Esophagus mucosa (tissue), 1 donor: ENCODE measurements at regions not wholly inside any gene's neighbourhood (a gene's known extent, or its start where the extent isn't known, plus 50 kb on each side); places are given as distances from the start of the nearest gene placed in this dataset.
A peak's percentile ranks its signal among the peaks of the same experiment; 100 is the strongest.
"Not testable (repeated sequence)": the region's sequence is repeated elsewhere in the genome, so short reads cannot be mapped to it uniquely, and the experiment has no call there.

ENCODE experiments used
- ATAC-seq: fragments of 200-7000 bp; cut with Tn5 transposase; one replicate; pipeline ENCODE4 v1.9.1; 2020
- donor health status: DM: yes; HTN: yes; CAD: no.

- ATAC-seq: not testable (repeated sequence)
Observed at GRCh38 chr15:92827991-92828390, 72.1 kb upstream of the CHD2 start.

- ATAC-seq: no peak
Observed at GRCh38 chr15:92829875-92830274, 70.2 kb upstream of the CHD2 start.

GRCh38 chr15:92831336-92831654 lies 68.8 kb upstream of the CHD2 start:
- no peak for ATAC-seq

- ATAC-seq: peak; percentile 99
Observed at GRCh38 chr15:92831655-92832328, 68.3 kb upstream of the CHD2 start.

- no peak for ATAC-seq
Observed at GRCh38 chr15:92833106-92833433, 67.1 kb upstream of the CHD2 start.

GRCh38 chr15:92833493-92834271 lies 66.4 kb upstream of the CHD2 start:
- ATAC-seq: no peak

GRCh38 chr15:92839696-92840095 lies 60.4 kb upstream of the CHD2 start:
- ATAC-seq: peak; percentile 60

- peak; percentile 89 for ATAC-seq
Observed at GRCh38 chr15:92840149-92840548, 60.0 kb upstream of the CHD2 start.

GRCh38 chr15:92843326-92843725 lies 56.8 kb upstream of the CHD2 start:
- no peak for ATAC-seq

GRCh38 chr15:92843814-92844213 lies 56.3 kb upstream of the CHD2 start:
- ATAC-seq: no peak

GRCh38 chr15:92845126-92845508 lies 55.0 kb upstream of the CHD2 start:
- ATAC-seq: peak; percentile 62

GRCh38 chr15:92846741-92847140 lies 53.4 kb upstream of the CHD2 start:
- no peak for ATAC-seq

GRCh38 chr15:92847841-92848240 lies 52.3 kb upstream of the CHD2 start:
- ATAC-seq: no peak

GRCh38 chr15:92848464-92848851 lies 51.7 kb upstream of the CHD2 start:
- ATAC-seq: no peak

GRCh38 chr15:92848852-92849598 lies 51.1 kb upstream of the CHD2 start:
- peak; percentile 38 for ATAC-seq

GRCh38 chr15:92850218-92850617 lies 49.9 kb upstream of the CHD2 start:
- ATAC-seq: not testable (repeated sequence)
